ACHN (cell line): ENCODE measurements at regions not wholly inside any gene's neighbourhood (a gene's known extent, or its start where the extent isn't known, plus 50 kb on each side); places are given as distances from the start of the nearest gene placed in this dataset.

ENCODE experiments used
- DNase-seq: peaks from one replicate; pipeline ENCODE4 v3.0.0-alpha.2; 2015
- in situ Hi-C: cut with HindIII; loops from 2 replicates; pipeline ENCODE4 v1.10.0; 2017; ENCODE audit warnings: low sequenced_read_pairs, low pct_ligation_motif_present, low pct_unique_long_range_greater_than_20kb

- DNase-seq: no peak
- in situ Hi-C loops: no loop called here
Measured at GRCh38 chr13:65917731-65918130, 1312.4 kb downstream of the PCDH9 start.

DNA sequence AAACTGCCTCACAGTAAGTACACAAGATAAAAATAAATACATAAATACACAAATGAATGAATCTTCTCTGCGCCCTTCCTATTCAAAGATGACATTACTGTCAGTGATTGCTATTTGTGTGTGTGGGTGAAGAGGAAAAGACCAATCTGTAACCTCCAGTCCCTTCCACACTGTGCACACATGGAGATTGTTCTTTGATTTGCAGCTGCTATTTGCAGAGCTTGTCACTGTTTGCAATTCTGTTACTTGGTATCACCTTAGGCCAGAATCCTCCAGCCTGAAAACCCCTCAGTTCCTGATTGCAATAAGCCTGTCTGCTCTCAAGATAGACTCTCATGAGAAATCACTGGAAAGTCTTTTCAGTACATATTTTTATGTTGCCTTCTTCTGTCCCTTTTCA lies 1314.9 kb downstream of the PCDH9 start:
- in situ Hi-C loops: no loop called here
- no peak for DNase-seq

GRCh38 chr13:65914716-65915115 lies 1315.4 kb downstream of the PCDH9 start:
- DNase-seq: no peak
- in situ Hi-C loops: no loop called here

GRCh38 chr13:65913173-65913572 lies 1317.0 kb downstream of the PCDH9 start:
- peak; percentile 27 for DNase-seq
- in situ Hi-C loops: no loop called here

DNA sequence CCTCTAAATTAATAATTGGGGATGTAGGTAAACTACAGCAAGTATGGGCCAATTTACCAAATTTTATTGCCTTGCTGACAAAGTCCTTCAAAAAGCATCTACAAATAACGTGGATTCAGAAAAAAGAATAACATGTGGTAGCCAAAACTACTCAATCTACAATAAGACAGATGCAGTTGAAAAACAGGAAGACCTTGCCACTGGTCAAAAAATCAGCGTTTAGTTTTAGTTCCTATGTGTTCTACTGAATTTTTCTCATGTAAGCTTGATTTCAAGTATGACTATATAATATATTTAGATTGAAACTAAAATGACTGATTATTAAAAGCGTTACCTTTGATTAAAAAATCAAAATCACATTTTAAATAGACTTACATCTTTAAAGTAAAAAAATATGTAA lies 1317.6 kb downstream of the PCDH9 start:
- no peak for DNase-seq
- in situ Hi-C loops: no loop called here

- DNase-seq: no peak
- in situ Hi-C loops: no loop called here
Measured at GRCh38 chr13:65911546-65912193, 1318.5 kb downstream of the PCDH9 start.

GRCh38 chr13:65909501-65909900 lies 1320.6 kb downstream of the PCDH9 start:
- no peak for DNase-seq
- in situ Hi-C loops: no loop called here

DNA sequence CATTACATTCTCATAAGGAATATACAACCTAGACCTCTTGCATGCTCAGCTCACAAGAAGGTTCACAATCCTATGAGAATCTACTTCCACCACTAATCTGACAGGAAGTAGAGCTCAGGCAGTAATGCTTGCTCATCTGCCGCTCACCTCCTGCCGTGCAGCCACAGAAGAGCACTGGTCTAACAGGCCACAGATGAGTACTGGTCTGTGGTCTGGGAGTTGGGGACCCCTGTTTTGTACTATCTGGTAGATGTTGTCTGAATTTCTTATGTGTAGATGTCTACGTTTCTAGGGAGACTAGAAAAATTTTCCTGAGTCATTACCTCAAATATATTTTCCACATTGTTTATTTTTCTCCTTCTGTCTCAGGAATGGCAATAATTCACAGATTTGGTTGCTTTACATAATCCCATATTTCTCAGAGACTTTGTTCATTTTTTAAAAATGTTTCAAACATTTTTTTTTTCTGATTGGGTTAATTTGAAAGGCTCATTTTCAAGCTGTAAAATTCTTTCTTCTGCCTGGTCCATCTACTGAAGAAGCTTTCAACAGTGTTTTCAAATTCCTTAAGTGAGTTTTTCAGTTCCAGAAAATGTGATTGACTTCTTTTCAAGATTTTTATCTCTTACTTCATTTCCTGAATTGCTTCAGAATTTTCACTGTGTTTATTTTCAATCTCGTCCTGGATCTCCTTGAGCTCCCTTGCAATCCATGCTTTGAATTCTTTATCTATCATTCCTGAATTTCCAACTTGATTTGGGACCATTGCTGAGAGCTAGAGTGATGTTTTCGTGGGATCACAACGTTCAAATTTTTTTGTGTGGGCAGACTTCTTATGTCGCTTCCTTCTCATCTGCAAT lies 1322.2 kb downstream of the PCDH9 start:
- no peak for DNase-seq
- in situ Hi-C loops: no loop called here

- in situ Hi-C loops: no loop called here
- no peak for DNase-seq
Measured at GRCh38 chr13:65901723-65902122, 1328.4 kb downstream of the PCDH9 start.

- no peak for DNase-seq
- in situ Hi-C loops: no loop called here
Measured at GRCh38 chr13:65894049-65894448, 1336.1 kb downstream of the PCDH9 start.

DNA sequence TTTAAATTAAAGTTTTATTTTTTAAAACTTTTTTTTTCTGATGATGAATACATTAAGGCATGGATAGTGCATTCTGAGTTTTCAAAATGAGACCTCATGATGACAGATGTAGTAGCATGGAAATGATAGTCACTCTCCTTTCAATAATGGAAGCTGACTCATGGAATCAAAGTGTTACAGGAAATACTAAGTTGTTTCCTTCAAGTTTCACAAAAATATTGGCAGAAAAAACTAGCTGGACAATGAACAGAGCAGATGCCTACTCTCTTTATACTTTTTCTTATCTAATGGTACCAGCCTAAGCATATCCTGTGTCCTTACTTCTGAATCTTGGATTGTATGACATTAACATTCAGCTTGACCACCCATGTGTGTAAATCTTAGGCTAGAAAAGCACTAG lies 1337.3 kb downstream of the PCDH9 start:
- in situ Hi-C loops: no loop called here

DNA sequence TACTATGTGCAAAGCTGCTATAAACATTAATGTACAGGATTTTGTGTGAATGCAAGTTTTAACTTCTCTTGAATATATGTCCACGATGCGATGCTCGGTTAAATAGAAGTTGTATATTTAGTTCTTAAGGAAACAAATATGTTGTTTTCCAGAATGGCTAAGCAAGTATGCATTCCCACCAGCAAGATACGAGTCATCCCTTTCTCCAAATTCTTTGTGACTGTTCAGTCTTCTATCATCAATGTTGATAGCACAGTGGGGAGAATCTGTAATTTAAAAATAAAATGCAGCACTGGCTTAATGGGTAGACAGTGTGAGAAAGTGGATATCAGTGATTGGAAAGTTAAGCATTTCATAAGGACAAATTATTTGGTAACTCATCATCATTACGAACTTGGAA lies 1340.8 kb downstream of the PCDH9 start:
- in situ Hi-C loops: no loop called here
- no peak for DNase-seq

More for the DNA sequence above, 1337.3 kb downstream of the PCDH9 start:
- DNase-seq: no peak

GRCh38 chr13:65882810-65883209 lies 1347.3 kb downstream of the PCDH9 start:
- no peak for DNase-seq
- in situ Hi-C loops: no loop called here

- DNase-seq: no peak
- in situ Hi-C loops: no loop called here
Measured at GRCh38 chr13:65881561-65882155, 1348.5 kb downstream of the PCDH9 start.

DNA sequence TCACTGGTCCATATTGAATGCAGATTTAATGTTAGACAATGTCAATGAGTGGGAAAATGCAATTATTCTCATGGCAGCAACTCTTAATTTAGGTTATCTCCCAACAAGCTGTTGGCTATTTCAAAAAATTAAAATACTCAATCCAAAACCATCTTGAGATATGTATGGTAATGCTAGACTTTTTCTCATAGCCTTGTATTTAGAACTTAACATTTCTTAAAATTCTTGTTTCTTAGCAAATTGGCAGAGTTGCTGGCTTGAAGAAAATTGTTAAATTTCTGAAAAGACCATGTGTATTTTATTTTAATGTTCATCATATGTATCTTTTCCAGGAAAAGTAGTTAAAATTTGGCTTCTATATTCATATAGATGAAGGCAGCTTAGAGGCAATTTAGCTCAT lies 1355.1 kb downstream of the PCDH9 start:
- DNase-seq: no peak
- in situ Hi-C loops: no loop called here

- in situ Hi-C loops: no loop called here
- DNase-seq: no peak
Measured at GRCh38 chr13:65872448-65872847, 1357.7 kb downstream of the PCDH9 start.

GRCh38 chr13:65868884-65869283 lies 1361.3 kb downstream of the PCDH9 start:
- in situ Hi-C loops: no loop called here
- no peak for DNase-seq

GRCh38 chr13:65868099-65868498 lies 1362.0 kb downstream of the PCDH9 start:
- DNase-seq: no peak
- in situ Hi-C loops: no loop called here

DNA sequence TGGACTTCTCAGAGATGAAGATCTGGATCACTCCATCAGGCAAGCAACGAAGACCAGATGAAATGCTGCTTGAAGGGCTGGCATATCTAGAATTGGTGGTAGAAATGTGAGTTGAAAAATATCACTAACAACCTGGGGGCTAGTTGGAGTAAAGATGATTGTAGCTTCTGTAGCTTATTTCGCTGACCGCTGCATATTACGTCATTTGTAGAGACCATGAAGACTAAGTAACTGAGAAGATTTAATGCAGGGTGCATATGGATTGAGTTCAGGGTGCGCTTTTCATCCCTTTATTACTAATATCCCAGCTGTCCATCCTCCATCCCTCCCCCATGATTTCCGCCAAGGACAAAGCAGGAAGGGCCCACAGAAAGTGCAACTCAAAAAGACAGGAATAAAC lies 1364.0 kb downstream of the PCDH9 start:
- in situ Hi-C loops: no loop called here
- no peak for DNase-seq

DNA sequence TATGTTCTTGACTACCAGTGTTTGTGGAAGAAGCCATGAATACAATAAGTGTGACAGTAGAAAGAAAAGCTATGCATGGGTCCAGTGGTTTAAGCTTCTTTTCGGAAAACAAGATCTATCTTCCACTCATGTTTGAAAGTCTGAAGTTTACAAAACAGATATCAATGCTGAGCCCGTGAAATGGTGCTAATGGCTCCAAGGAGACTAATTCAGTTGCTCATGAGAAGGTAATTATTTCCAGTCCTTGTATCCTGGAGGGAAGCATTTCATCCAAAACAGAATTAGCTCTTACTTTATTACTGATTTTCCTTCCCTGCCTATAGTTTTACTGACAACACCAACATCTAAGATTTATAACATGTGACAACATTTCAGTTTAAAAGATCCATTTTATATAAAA lies 1364.9 kb downstream of the PCDH9 start:
- in situ Hi-C loops: no loop called here
- DNase-seq: no peak
